ENCODE measurements at regions not wholly inside any gene's neighbourhood (a gene's known extent, or its start where the extent isn't known, plus 50 kb on each side); places are given as distances from the start of the nearest gene placed in this dataset.

- H3K27ac ChIP-seq, result no peak overlapping the region
- no peak for TF ChIP-seq CTCF (IDR thresholded peaks at IDR 0.05)
- H3K4me1 ChIP-seq (ENCODE audit: control insufficient read depth in 1 of 2, insufficient read depth in 1 of 2, low read depth in 1 of 2, low read length in 1 of 2), result no peaks in the 10 kb centered on the region
- no peaks in the 10 kb centered on the region for H3K36me3 ChIP-seq
- no peaks in the 10 kb centered on the region for H3K9me3 ChIP-seq
- no peak overlapping the region for H3K4me3 ChIP-seq (ENCODE audit: low read depth in 1 of 2, low read length in 1 of 2)
- H3K27me3 ChIP-seq, result no peaks in the 10 kb centered on the region
Measured at GRCh38 chr6:40901322-40902055, 137.5 kb downstream of the UNC5CL start.

GRCh38 chr6:40900791-40901190 lies 138.2 kb downstream of the UNC5CL start:
- Histone ChIP-seq H3K4me1 (ENCODE audit: control insufficient read depth in 1 of 2, insufficient read depth in 1 of 2, low read depth in 1 of 2, low read length in 1 of 2) (no peaks in the 10 kb centered on the region), H3K9me3 (no peaks in the 10 kb centered on the region), H3K27ac (no peak overlapping the region), H3K27me3 (no peaks in the 10 kb centered on the region), H3K4me3 (ENCODE audit: low read depth in 1 of 2, low read length in 1 of 2) (no peak overlapping the region), H3K36me3 (no peaks in the 10 kb centered on the region)
- no peak for TF ChIP-seq CTCF (IDR thresholded peaks at IDR 0.05)

GRCh38 chr6:40899684-40900155 lies 139.3 kb downstream of the UNC5CL start:
- Histone ChIP-seq H3K27me3 (no peaks in the 10 kb centered on the region), H3K27ac (no peak overlapping the region), H3K4me1 (ENCODE audit: control insufficient read depth in 1 of 2, insufficient read depth in 1 of 2, low read depth in 1 of 2, low read length in 1 of 2) (no peaks in the 10 kb centered on the region), H3K36me3 (no peaks in the 10 kb centered on the region), H3K4me3 (ENCODE audit: low read depth in 1 of 2, low read length in 1 of 2) (no peak overlapping the region), H3K9me3 (no peaks in the 10 kb centered on the region)
- TF ChIP-seq CTCF (IDR thresholded peaks at IDR 0.05), result no peak

GRCh38 chr6:40898073-40898472 lies 140.9 kb downstream of the UNC5CL start:
- no peak for TF ChIP-seq CTCF (IDR thresholded peaks at IDR 0.05)
- no peak overlapping the region for H3K4me3 ChIP-seq (ENCODE audit: low read depth in 1 of 2, low read length in 1 of 2)
- no peaks in the 10 kb centered on the region for H3K9me3 ChIP-seq
- H3K27ac ChIP-seq, result no peak overlapping the region
- no peaks in the 10 kb centered on the region for H3K4me1 ChIP-seq (ENCODE audit: control insufficient read depth in 1 of 2, insufficient read depth in 1 of 2, low read depth in 1 of 2, low read length in 1 of 2)
- no peaks in the 10 kb centered on the region for H3K27me3 ChIP-seq
- no peaks in the 10 kb centered on the region for H3K36me3 ChIP-seq

- no peak for TF ChIP-seq CTCF (IDR thresholded peaks at IDR 0.05)
- H3K36me3 ChIP-seq, result no peaks in the 10 kb centered on the region
- H3K27me3 ChIP-seq, result no peaks in the 10 kb centered on the region
- no peaks in the 10 kb centered on the region for H3K9me3 ChIP-seq
- H3K4me1 ChIP-seq (ENCODE audit: control insufficient read depth in 1 of 2, insufficient read depth in 1 of 2, low read depth in 1 of 2, low read length in 1 of 2), result no peaks in the 10 kb centered on the region
- H3K4me3 ChIP-seq (ENCODE audit: low read depth in 1 of 2, low read length in 1 of 2), result no peak overlapping the region
- no peak overlapping the region for H3K27ac ChIP-seq
Measured at GRCh38 chr6:40897390-40898003, 141.5 kb downstream of the UNC5CL start.

All from neutrophil (primary cell).